ENCODE measurements at regions not wholly inside any gene's neighbourhood (a gene's known extent, or its start where the extent isn't known, plus 50 kb on each side); places are given as distances from the start of the nearest gene placed in this dataset.

- no peak for TF ChIP-seq CTCF (IDR thresholded peaks at IDR 0.05; ENCODE audit: extremely low read depth in 1 of 2, insufficient read depth in 1 of 2, low read depth in 1 of 2, low read length in 2 of 2)
- no peak for TF ChIP-seq POLR2A (IDR thresholded peaks at IDR 0.05; ENCODE audit: low read depth, low read length)
- no peak for TF ChIP-seq JUN (IDR thresholded peaks at IDR 0.05; ENCODE audit: borderline replicate concordance, insufficient read depth, insufficient read length, low read depth)
- TF ChIP-seq FOS (IDR thresholded peaks at IDR 0.05; ENCODE audit: borderline replicate concordance, insufficient read depth, low read length): no peak
- TF ChIP-seq POLR2AphosphoS5 (IDR thresholded peaks at IDR 0.05; ENCODE audit: insufficient read depth, low read depth, low read length): no peak
- no peak for TF ChIP-seq MAX (IDR thresholded peaks at IDR 0.05; ENCODE audit: insufficient read depth, insufficient read length)
- no peak for TF ChIP-seq EZH2 (IDR thresholded peaks at IDR 0.05; ENCODE audit: borderline replicate concordance, low read depth, low read length, severe bottlenecking)
- TF ChIP-seq GATA2 (IDR thresholded peaks at IDR 0.05; ENCODE audit: insufficient read depth, insufficient read length, low read depth, low read length): no peak
- no peak for TF ChIP-seq MYC (IDR thresholded peaks at IDR 0.05; ENCODE audit: low read depth, low read length)
These were observed 261.6 kb upstream of the MMADHC start for GRCh38 chr2:149849136-149849535.
